ENCODE measurements at regions not wholly inside any gene's neighbourhood (a gene's known extent, or its start where the extent isn't known, plus 50 kb on each side); places are given as distances from the start of the nearest gene placed in this dataset.
"Not testable (repeated sequence)": the region's sequence is repeated elsewhere in the genome, so short reads cannot be mapped to it uniquely, and the experiment has no call there.

- no peak for DNase-seq
- no peak for TF ChIP-seq CTCF (IDR thresholded peaks at IDR 0.05; ENCODE audit: low read depth, low read length)
- H3K9me3 ChIP-seq = no peaks in the 10 kb centered on the region
- H3K4me3 ChIP-seq (ENCODE audit: low read depth, low read length) = no peak overlapping the region
- no peaks in the 10 kb centered on the region for H3K27me3 ChIP-seq
- no peaks in the 10 kb centered on the region for H3K36me3 ChIP-seq
- H3K4me1 ChIP-seq = no peaks in the 10 kb centered on the region
Measured at GRCh38 chr1:199029401-199029800, 390.6 kb downstream of the PTPRC start.

GRCh38 chr1:199029855-199030254 is 391.0 kb downstream of the PTPRC start:
- H3K4me1 ChIP-seq = no peaks in the 10 kb centered on the region

GRCh38 chr1:199030541-199030940 is 391.7 kb downstream of the PTPRC start:
- H3K4me1 ChIP-seq; H3K27me3 ChIP-seq; H3K9me3 ChIP-seq; DNase-seq; H3K36me3 ChIP-seq; H3K4me3 ChIP-seq (ENCODE audit: low read depth, low read length): not testable (repeated sequence)

More at GRCh38 chr1:199029855-199030254, 391.0 kb downstream of the PTPRC start:
- no peak for DNase-seq
- TF ChIP-seq CTCF (IDR thresholded peaks at IDR 0.05; ENCODE audit: low read depth, low read length) = no peak
- Histone ChIP-seq H3K27me3 (no peaks in the 10 kb centered on the region), H3K36me3 (no peaks in the 10 kb centered on the region), H3K4me3 (ENCODE audit: low read depth, low read length) (no peak overlapping the region), H3K9me3 (no peaks in the 10 kb centered on the region)

- H3K4me1 ChIP-seq; H3K4me3 ChIP-seq (ENCODE audit: low read depth, low read length); DNase-seq: not testable (repeated sequence)
Measured at GRCh38 chr1:199031170-199031569, 392.3 kb downstream of the PTPRC start.

GRCh38 chr1:199032479-199032878 is 393.6 kb downstream of the PTPRC start:
- not testable (repeated sequence) for DNase-seq; H3K9me3 ChIP-seq; H3K4me1 ChIP-seq; H3K4me3 ChIP-seq (ENCODE audit: low read depth, low read length); H3K36me3 ChIP-seq; H3K27me3 ChIP-seq

More at GRCh38 chr1:199031170-199031569, 392.3 kb downstream of the PTPRC start:
- H3K9me3 ChIP-seq, H3K27me3 ChIP-seq, H3K36me3 ChIP-seq: not testable (repeated sequence)

- DNase-seq = no peak
- TF ChIP-seq CTCF (IDR thresholded peaks at IDR 0.05; ENCODE audit: low read depth, low read length) = no peak
- H3K4me1 ChIP-seq = peaks cover 8% of the 10 kb centered on the region; the same call in 1 of the 2 replicates
- H3K27me3 ChIP-seq = no peaks in the 10 kb centered on the region
- H3K4me3 ChIP-seq (ENCODE audit: low read depth, low read length) = no peak overlapping the region
- H3K9me3 ChIP-seq = no peaks in the 10 kb centered on the region
- H3K36me3 ChIP-seq = no peaks in the 10 kb centered on the region
Measured at GRCh38 chr1:199033661-199034060, 394.8 kb downstream of the PTPRC start.

GRCh38 chr1:199038156-199038555 is 399.3 kb downstream of the PTPRC start:
- peak; percentile 35 for DNase-seq
- H3K9me3 ChIP-seq = no peaks in the 10 kb centered on the region
- H3K4me3 ChIP-seq (ENCODE audit: low read depth, low read length) = no peak overlapping the region
- peaks cover 29% of the 10 kb centered on the region for H3K4me1 ChIP-seq
- no peak for TF ChIP-seq CTCF (IDR thresholded peaks at IDR 0.05; ENCODE audit: low read depth, low read length)
- H3K27me3 ChIP-seq = no peaks in the 10 kb centered on the region
- no peaks in the 10 kb centered on the region for H3K36me3 ChIP-seq

Measured in BE2C (cell line).